MV-4-11 (cell line): ENCODE measurements at regions not wholly inside any gene's neighbourhood (a gene's known extent, or its start where the extent isn't known, plus 50 kb on each side); places are given as distances from the start of the nearest gene placed in this dataset.
"Not testable (repeated sequence)": the region's sequence is repeated elsewhere in the genome, so short reads cannot be mapped to it uniquely, and the experiment has no call there.

Source experiments
- DNase-seq: peaks from one replicate; lab custom pipeline; 2025; lab: John Stamatoyannopoulos, UW

DNA sequence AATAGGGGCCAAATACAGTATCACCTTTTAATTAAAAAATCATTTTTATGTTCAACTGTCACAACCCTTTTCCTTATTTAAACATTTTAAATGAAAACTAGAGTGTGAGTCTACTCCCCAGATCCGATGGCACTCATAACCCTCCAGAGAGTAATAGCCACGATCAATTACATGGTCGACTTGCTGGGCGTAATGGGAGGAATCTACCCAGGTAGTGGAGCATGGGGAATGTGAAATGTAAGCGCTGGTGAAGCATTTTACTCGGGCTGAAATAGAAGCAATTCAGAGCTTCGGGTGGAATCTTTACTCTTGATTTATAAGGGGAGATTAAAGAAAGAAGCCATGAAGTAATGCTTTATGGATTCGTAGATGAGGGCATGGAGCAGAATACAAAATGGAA is 321.9 kb downstream of the ACTR3B start:
- no peak for DNase-seq

DNA sequence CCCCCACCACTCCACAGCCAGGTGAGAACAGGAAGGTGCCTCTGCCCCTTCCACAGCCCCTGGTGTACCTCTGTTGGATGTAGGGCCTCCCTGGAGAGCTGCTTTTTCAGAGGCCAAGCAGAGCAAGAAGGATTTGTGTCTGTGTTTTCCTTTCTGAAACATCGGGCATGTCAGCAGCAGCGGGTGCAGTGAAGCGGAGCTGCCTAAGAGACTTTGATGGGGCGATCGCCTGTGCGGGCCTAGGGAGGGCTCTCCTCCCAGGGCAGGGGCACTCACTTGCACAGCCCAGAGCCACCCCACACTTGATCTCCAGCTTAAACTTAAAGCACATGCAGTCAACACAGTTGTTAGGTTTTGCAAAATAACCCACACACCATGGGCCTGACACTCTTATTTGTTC is 324.7 kb downstream of the ACTR3B start:
- no peak for DNase-seq

DNA sequence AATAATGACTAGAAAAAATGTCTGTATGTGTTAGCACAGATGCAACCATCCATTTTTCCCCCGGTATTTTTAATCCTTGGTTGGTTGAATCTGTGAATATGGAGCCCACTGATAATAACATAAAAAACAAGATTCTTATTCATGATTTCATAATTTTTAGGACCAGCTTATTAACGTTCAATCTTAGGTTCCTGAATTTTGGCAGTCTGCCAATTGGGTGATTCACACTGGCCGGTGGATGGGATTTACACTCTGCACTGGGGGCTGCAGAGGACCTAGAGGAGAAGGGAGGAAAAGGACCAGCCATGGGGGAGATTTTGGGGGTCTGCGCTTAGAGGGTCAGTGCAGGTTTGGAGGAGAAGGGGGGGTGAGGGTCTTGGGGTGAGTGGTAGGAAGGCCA is 327.9 kb downstream of the ACTR3B start:
- no peak for DNase-seq

- DNase-seq: no peak
Measured at GRCh38 chr7:153088601-153089000, 329.0 kb downstream of the ACTR3B start.

DNA sequence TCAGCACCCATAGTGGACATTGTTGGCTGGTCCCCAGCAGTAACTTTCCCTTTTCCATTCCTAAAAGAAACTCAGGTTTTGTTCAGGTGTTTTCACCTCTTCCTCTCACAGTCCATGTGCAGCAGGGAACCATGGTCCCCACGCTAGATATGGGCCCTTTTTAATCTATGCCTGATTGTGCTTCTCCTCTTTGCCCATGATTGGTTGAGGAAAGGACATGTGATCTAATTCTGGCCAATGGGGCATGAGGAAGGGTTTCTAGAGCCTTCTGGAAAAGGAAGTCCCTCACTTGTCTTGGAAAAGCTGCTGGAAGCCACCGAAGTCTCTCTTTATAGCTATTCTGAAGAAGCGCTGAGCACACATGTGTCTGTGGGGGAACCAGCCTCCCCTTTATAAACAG is 330.7 kb downstream of the ACTR3B start:
- DNase-seq: no peak

DNA sequence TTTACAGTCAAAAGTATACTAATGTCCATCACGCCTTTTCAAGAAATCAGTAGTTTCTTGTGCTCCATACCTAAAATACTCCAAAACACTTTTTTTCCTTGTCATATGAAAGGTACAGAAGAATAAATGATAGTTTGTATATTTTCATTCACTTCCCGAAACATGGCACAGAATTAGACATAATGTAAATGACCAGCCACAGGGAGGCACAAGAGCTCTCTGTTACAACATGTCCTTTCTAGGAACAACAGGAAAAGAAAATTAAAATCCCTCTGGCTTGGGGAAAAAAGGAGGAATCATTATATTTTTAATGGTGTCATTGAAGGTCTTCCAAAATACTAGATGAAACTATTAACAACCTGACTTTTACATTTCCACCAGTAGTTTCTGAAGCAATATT is 331.2 kb downstream of the ACTR3B start:
- DNase-seq: no peak

DNA sequence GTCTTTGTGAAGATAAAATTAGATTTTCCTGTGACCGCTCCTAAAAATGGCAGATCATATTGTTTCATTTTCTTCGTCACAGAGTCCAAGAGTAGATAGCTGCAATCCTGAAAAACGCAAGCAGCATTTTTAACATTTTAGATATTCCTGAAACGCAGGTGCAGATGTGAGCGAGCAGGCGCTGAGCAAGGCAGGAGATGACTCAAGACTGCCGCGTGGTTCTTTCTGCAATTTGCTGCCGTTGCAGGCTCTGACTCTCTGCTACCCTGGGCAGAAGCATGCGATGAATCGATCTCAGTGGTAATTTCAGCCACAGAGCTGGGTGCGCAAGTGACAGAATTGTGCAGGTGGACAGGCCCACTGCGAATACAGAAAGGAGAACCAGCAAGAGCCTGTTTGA is 331.9 kb downstream of the ACTR3B start:
- DNase-seq: no peak

- DNase-seq: no peak
Measured at GRCh38 chr7:153097511-153098201, 338.1 kb downstream of the ACTR3B start.

DNA sequence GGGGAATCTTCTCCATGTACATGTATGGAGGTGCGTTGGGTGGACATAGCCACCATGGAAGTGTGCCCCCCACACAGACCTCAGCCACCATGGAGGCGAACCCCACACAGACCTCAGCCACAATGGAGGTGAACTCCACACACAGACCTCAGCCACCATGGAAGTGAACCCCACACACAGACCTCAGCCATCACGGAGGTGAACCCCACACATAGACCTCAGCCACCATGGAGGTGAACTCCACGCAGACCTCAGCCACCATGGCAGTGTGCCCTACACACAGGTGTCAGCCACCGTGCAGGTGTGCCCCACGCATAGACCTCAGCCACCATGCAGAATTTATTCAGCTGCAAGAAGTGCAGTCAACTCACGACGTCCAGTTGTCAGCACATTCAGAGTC is 339.7 kb downstream of the ACTR3B start:
- DNase-seq: no peak

DNA sequence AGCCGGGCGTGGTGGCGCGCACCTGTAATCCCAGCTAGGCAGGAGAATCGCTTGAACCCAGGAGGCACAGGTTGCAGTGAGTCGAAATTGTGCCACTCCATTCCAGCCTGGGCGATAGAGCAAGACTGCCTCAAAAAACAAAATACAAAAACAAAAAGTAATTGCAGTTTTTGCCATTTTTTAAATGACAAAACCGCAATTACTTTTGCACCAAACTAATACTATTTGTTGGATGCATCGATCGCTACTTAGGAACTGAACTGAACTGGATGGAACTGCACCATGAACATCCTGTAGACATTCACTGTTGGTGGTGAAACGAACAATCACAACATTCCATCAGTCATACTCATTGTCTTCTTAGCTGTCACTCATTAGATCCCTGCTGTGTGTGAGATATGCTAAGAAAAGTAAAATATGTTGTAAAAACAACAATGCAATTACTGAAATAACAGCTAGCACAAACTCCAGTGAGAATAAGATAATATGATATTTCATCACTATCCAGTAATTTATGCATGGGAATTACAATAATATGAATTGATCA is 341.2 kb downstream of the ACTR3B start:
- DNase-seq: no peak

- DNase-seq: no peak
Measured at GRCh38 chr7:153103202-153103601, 343.6 kb downstream of the ACTR3B start.

DNA sequence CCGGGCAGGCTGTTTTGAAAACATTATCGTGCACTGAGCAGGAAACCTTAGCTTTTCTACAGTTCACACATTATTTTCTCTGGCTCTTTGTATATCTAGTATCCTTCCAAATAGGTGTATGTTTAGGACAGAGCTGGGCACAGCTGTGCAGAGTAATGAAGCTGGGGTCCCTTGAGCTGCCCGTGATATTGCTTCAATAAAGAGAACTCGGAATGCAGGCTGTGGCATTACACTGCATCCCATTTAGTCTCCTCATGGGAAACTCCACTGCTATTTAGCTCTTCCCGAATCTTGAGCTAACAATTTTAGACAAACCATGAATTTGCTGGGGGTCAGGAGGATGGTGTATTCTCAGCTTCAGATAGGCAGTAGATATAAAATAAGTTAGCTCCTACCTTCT is 348.3 kb downstream of the ACTR3B start:
- DNase-seq: no peak

- no peak for DNase-seq
Measured at GRCh38 chr7:153109566-153109965, 350.0 kb downstream of the ACTR3B start.

GRCh38 chr7:153110606-153111005 is 351.1 kb downstream of the ACTR3B start:
- no peak for DNase-seq

- DNase-seq: not testable (repeated sequence)
Measured at GRCh38 chr7:153122255-153122654, 362.7 kb downstream of the ACTR3B start.

GRCh38 chr7:153130052-153130451 is 370.5 kb downstream of the ACTR3B start:
- DNase-seq: no peak

DNA sequence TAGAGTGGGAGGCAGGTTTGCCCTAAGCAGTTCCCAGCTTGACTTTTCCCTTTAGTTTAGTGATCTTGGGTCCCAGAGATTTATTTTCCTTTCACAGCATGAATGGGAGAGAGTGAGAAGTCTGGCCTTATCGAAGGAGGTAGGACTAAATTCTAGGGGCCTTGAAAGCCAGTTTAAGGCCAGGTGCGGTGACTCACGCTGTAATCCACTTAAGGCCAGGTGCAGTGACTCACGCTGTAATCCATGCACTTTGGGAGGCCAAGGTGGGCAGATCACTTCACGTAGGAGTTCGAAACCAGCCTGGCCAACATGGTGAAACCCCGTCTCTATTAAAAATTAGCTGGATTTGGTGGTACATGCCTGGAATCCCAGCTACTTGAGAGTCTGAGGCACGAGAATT is 392.2 kb downstream of the ACTR3B start:
- DNase-seq: no peak

- no peak for DNase-seq
Measured at GRCh38 chr7:153152801-153153422, 393.4 kb downstream of the ACTR3B start.

DNA sequence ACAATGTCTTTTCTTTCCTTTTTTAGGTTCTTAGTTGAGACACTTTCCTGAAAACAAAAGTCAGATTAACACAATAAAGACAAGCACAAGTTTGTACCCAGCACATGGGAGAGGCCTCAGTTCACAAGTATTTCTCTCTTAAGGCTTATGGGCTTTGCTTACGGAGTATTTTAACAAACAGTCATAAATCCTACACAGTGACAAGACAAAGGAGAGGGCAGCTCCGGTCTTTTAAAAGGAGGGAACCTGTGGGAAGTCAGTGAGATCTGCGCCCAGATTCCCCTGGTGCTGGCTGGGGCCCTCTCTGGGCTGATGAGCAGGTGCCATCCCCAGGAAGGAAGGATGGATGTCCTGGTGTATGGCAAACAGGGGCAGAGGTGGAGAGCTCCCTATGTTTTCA is 398.6 kb downstream of the ACTR3B start:
- no peak for DNase-seq

- DNase-seq: peak; percentile 29
Measured at GRCh38 chr7:153170287-153170686, 410.7 kb downstream of the ACTR3B start.

DNA sequence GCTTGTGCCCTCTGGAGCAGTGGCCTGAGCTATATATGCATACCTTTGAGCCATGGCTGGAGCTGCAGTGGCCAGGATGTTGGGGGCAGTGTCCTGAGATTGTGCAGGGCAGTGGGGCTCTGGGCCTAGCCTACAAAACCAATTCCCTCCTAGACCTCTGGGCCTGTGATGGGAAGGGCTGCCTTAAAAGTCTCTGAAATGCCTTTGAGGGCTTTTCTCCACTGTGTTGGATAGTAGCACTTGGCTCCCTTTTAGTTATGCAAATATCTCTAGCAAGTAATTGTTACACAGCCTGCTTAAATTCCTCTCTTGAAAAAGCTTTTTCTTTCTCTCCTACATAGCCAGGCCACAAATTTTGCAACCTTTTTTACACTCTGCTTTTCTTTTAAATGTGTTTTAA is 426.4 kb downstream of the ACTR3B start:
- DNase-seq: no peak

- no peak for DNase-seq
Measured at GRCh38 chr7:153188161-153188560, 428.6 kb downstream of the ACTR3B start.

DNA sequence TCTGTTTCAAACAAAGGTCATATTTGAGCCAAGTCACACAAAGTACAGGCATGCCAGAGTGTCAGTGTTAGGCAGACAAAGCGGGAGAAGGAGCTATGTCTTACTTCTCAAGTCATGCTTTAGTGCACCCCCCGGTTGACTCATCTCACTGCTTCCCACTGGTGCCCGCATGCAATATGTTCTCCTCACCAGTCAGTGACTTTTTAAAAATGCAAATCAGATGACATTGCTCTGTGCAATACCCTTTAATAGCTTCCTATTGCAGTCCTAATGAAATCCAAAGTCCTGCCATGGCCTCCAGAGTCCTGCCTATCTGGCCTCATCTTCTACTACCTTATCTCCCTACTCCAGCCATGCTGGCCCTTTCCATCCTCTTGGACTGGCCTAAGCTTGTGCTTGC is 429.1 kb downstream of the ACTR3B start:
- DNase-seq: no peak

- no peak for DNase-seq
Measured at GRCh38 chr7:153190452-153190851, 430.9 kb downstream of the ACTR3B start.
